Suprapubic skin (tissue), 4 donors: ENCODE measurements at regions not wholly inside any gene's neighbourhood (a gene's known extent, or its start where the extent isn't known, plus 50 kb on each side); places are given as distances from the start of the nearest gene placed in this dataset.

Experiments
- DNase-seq, 2 donors: peaks; one replicate each; pipeline ENCODE4 v3.0.0-alpha.2; 2019; ENCODE audit warnings: low spot score in 2 of 2
- H3K27ac ChIP-seq: fragments of 200-600 bp; sonication (generic); one replicate; pipeline ENCODE4 v1.5.1; 2019
- H3K27me3 ChIP-seq: fragments of 200-600 bp; sonication (generic); one replicate; pipeline ENCODE4 v1.5.1; 2019
- H3K36me3 ChIP-seq: fragments of 200-600 bp; sonication (generic); one replicate; pipeline ENCODE4 v1.5.1; 2019
- H3K4me1 ChIP-seq: fragments of 200-600 bp; sonication (generic); one replicate; pipeline ENCODE4 v1.5.1; 2019
- H3K4me3 ChIP-seq: fragments of 200-600 bp; sonication (generic); one replicate; pipeline ENCODE4 v1.5.1; 2019; ENCODE audit warnings: mild to moderate bottlenecking
- H3K9me3 ChIP-seq: fragments of 200-600 bp; sonication (generic); one replicate; pipeline ENCODE4 v1.5.1; 2019
- EP300 ChIP-seq: sonication (generic); formaldehyde crosslinking; IDR thresholded peaks from one replicate; pipeline ENCODE4 v1.6.1; 2017; ENCODE audit warnings: antibody characterized with exemption
- POLR2A ChIP-seq, 2 donors: fragments of 450-650 bp; IDR thresholded peaks; one replicate each; pipeline ENCODE4 v1.6.1; 2017; ENCODE audit warnings: antibody characterized with exemption in 2 of 2, mild to moderate bottlenecking in 2 of 2, moderate library complexity in 2 of 2
- POLR2AphosphoS5 ChIP-seq, 3 donors: sonication (generic); formaldehyde crosslinking; IDR thresholded peaks; one replicate each; pipeline ENCODE4 v1.6.1; 2017; ENCODE audit warnings: antibody characterized with exemption in 3 of 3
- WGBS: methylation state at CpG from one replicate; pipeline ENCODE4 v1.1.5; 2018; 5-methylcytosine and 5-hydroxymethylcytosine counted together
- TF ChIP-seq, protein P1 (sequence below), 2 donors: fragments of 200-600 bp in 1 of 2; fragments of 450-650 bp in 1 of 2; sonication (generic) in 1 of 2; IDR thresholded peaks; one replicate each; pipeline ENCODE4 v1.5.1; 2016 to 2019; ENCODE audit warnings: antibody characterized with exemption in 2 of 2, mild to moderate bottlenecking in 1 of 2, moderate library complexity in 1 of 2

DNA sequence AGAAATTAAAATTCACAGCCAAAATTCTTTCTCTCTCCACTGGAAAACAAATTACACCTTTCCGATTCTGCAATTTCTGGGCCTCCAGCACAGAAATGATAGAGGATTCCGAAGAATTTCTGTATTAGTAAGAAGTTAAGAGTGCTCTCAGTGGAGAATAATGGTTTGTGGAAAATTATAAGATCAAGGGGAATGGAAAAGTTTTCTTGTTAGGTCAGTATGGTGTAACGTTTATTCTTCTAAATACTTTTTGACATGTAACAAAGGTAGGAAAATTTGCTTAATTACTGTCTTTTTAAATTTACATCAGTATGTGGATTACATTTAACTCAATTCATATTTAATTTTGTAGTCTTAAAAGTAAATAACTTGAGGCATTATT lies 288.3 kb upstream of the NFE2L3 start:
- Histone ChIP-seq H3K4me1 (peaks cover 9% of the 10 kb centered on the region), H3K27ac (no peak overlapping the region), H3K9me3 (no peaks in the 10 kb centered on the region), H3K27me3 (peaks cover 90% of the 10 kb centered on the region), H3K36me3 (no peaks in the 10 kb centered on the region), H3K4me3 (no peak overlapping the region)
- 41% methylated on average over 3 of the region's 3 CpGs for WGBS
- TF ChIP-seq POLR2AphosphoS5 (IDR thresholded peaks at IDR 0.05): no peak
- TF ChIP-seq EP300: no peak
- no peak for TF ChIP-seq POLR2A (IDR thresholded peaks at IDR 0.05)
- TF ChIP-seq, protein P1, sequence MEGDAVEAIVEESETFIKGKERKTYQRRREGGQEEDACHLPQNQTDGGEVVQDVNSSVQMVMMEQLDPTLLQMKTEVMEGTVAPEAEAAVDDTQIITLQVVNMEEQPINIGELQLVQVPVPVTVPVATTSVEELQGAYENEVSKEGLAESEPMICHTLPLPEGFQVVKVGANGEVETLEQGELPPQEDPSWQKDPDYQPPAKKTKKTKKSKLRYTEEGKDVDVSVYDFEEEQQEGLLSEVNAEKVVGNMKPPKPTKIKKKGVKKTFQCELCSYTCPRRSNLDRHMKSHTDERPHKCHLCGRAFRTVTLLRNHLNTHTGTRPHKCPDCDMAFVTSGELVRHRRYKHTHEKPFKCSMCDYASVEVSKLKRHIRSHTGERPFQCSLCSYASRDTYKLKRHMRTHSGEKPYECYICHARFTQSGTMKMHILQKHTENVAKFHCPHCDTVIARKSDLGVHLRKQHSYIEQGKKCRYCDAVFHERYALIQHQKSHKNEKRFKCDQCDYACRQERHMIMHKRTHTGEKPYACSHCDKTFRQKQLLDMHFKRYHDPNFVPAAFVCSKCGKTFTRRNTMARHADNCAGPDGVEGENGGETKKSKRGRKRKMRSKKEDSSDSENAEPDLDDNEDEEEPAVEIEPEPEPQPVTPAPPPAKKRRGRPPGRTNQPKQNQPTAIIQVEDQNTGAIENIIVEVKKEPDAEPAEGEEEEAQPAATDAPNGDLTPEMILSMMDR (IDR thresholded peaks at IDR 0.05): no peak
- no peak for DNase-seq

DNA sequence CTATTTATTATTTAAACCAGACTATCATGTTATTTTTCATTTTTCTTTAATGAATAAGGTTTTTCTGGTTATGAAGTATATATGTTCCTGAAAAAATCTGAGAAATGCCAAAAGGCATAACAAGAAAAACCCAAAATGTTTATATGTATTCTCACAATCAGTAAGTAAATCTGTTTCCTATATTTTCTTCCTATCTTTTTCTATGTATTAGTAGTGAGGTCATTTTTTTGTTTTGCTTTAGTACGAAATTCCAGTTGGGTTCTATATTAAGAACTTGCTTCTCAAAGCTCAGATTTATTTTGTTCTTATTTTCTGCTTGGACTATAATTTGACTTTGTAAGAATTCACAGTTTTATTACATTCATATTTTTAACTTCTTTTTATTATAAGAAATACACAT lies 287.5 kb upstream of the NFE2L3 start:
- Histone ChIP-seq H3K4me3 (no peak overlapping the region), H3K27ac (no peak overlapping the region), H3K4me1 (peaks cover 9% of the 10 kb centered on the region), H3K27me3 (peaks cover 90% of the 10 kb centered on the region), H3K9me3 (no peaks in the 10 kb centered on the region), H3K36me3 (no peaks in the 10 kb centered on the region)
- 82% methylated on average over 1 of the region's 1 CpG for WGBS
- TF ChIP-seq POLR2A (IDR thresholded peaks at IDR 0.05) (no peak), EP300 (no peak), POLR2AphosphoS5 (IDR thresholded peaks at IDR 0.05) (no peak)
- TF ChIP-seq, protein P1 (IDR thresholded peaks at IDR 0.05): no peak
- no peak for DNase-seq

GRCh38 chr7:25864943-25865751 lies 286.9 kb upstream of the NFE2L3 start:
- Histone ChIP-seq H3K36me3 (no peaks in the 10 kb centered on the region), H3K9me3 (no peaks in the 10 kb centered on the region), H3K27ac (no peak overlapping the region), H3K27me3 (peaks cover 90% of the 10 kb centered on the region), H3K4me3 (no peak overlapping the region), H3K4me1 (peaks cover 9% of the 10 kb centered on the region)
- no peak for TF ChIP-seq POLR2AphosphoS5 (IDR thresholded peaks at IDR 0.05)
- TF ChIP-seq, protein P1 (IDR thresholded peaks at IDR 0.05): no peak
- no peak for TF ChIP-seq POLR2A (IDR thresholded peaks at IDR 0.05)
- TF ChIP-seq EP300: no peak
- WGBS: 56% methylated on average over 3 of the region's 3 CpGs
- no peak for DNase-seq

DNA sequence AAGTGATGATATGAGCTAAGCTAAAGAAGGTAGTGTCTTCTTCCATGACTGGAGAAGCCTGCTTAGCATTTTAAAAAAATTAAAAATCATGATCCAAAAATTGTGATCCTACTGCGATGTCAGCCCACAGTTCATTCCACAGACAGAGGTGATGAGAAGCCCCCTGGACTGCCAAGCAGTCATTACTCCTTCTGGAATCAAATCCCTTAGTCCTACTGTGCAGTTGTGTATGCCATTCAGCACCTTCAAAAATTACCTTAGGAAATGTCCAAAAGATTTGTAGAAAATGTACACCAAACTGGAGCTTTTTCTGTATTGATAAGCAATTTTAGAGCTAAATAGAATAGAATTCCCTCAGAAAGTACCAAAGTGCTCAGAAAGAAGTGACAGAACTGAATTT lies 283.5 kb upstream of the NFE2L3 start:
- Histone ChIP-seq H3K27me3 (peaks cover 99% of the 10 kb centered on the region), H3K36me3 (no peaks in the 10 kb centered on the region), H3K9me3 (no peaks in the 10 kb centered on the region), H3K4me3 (no peak overlapping the region), H3K4me1 (no peaks in the 10 kb centered on the region), H3K27ac (no peak overlapping the region)
- WGBS: 96% methylated on average over 1 of the region's 1 CpG
- DNase-seq: no peak
- TF ChIP-seq POLR2A (IDR thresholded peaks at IDR 0.05): no peak
- TF ChIP-seq, protein P1 (IDR thresholded peaks at IDR 0.05): no peak

- WGBS: 83% methylated on average over 3 of the region's 3 CpGs
- Histone ChIP-seq H3K27me3 (peaks cover 99% of the 10 kb centered on the region), H3K9me3 (no peaks in the 10 kb centered on the region), H3K4me3 (no peak overlapping the region), H3K36me3 (no peaks in the 10 kb centered on the region), H3K27ac (no peak overlapping the region), H3K4me1 (no peaks in the 10 kb centered on the region)
- TF ChIP-seq EP300: no peak
- no peak for TF ChIP-seq POLR2AphosphoS5 (IDR thresholded peaks at IDR 0.05)
- TF ChIP-seq, protein P1 (IDR thresholded peaks at IDR 0.05): no peak
- TF ChIP-seq POLR2A (IDR thresholded peaks at IDR 0.05): no peak
- DNase-seq: no peak
These were observed 281.4 kb upstream of the NFE2L3 start for GRCh38 chr7:25870574-25870973.
